ENCODE measurements at regions not wholly inside any gene's neighbourhood (a gene's known extent, or its start where the extent isn't known, plus 50 kb on each side); places are given as distances from the start of the nearest gene placed in this dataset.

DNA sequence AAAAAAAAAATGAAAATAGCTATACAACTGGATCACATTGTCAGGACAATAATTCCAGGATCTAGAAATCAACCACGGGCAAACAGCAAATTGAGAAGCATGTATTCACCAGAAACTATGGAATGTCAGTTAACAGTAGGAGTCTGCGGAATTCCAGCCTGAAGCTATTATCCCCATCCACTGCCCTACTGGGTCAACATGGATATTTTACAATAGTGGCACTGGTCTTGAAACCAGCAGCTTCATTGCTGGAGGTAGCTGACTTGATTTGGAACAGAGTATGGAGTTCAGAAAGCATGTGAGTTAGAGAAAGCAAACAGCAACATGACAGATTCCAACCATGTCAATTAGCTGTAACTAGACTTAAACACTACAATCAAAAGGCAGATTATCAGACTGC lies 55.7 kb upstream of the PDE1A start:
- TF ChIP-seq CTCF (IDR thresholded peaks at IDR 0.05) (no peak), POLR2A (IDR thresholded peaks at IDR 0.05) (no peak)
